ENCODE measurements at regions not wholly inside any gene's neighbourhood (a gene's known extent, or its start where the extent isn't known, plus 50 kb on each side); places are given as distances from the start of the nearest gene placed in this dataset.
A peak's percentile ranks its signal among the peaks of the same experiment; 100 is the strongest.

DNA sequence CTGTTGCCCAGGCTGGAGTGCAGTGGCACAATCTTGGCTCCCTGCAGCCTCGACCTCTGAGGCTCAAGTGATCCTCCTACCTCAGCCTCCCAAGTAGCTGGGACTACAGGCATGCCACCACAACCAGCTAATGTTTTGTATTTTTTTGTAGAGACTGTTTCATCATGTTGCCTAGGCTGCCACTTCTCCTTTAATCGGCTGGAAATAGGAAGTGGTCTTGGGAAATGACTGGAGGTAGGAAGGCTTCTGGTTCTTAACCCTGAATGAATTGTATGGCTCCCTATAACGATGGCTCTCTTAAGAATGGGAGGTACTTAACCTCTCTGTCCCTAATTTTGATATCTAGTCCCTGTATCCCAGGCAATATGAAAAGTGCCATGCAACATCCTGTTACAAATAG lies 113.9 kb upstream of the USP15 start:
- Mint-ChIP-seq H3K36me3 (ENCODE audit: low read depth) (no peaks in the 10 kb centered on the region), H3K4me1 (ENCODE audit: low read depth) (no peaks in the 10 kb centered on the region), H3K9me3 (no peaks in the 10 kb centered on the region), H3K27me3 (no peaks in the 10 kb centered on the region), H3K4me3 (no peak overlapping the region), H3K27ac (no peak overlapping the region)
- DNase-seq = peak in 2 of 14 experiments; percentile 1 to 8
- no peak for ATAC-seq (ENCODE audit: poor library complexity)
- ChIA-PET CTCF (no interaction called here), POLR2A (no interaction called here)
- no peaks in the 10 kb centered on the region for H3K36me3 ChIP-seq (ENCODE audit: insufficient read depth, low read length)
- H3K27ac ChIP-seq (ENCODE audit: low read depth in 1 of 2, low read length in 2 of 2) = no peak overlapping the region
- TF ChIP-seq, protein P1, sequence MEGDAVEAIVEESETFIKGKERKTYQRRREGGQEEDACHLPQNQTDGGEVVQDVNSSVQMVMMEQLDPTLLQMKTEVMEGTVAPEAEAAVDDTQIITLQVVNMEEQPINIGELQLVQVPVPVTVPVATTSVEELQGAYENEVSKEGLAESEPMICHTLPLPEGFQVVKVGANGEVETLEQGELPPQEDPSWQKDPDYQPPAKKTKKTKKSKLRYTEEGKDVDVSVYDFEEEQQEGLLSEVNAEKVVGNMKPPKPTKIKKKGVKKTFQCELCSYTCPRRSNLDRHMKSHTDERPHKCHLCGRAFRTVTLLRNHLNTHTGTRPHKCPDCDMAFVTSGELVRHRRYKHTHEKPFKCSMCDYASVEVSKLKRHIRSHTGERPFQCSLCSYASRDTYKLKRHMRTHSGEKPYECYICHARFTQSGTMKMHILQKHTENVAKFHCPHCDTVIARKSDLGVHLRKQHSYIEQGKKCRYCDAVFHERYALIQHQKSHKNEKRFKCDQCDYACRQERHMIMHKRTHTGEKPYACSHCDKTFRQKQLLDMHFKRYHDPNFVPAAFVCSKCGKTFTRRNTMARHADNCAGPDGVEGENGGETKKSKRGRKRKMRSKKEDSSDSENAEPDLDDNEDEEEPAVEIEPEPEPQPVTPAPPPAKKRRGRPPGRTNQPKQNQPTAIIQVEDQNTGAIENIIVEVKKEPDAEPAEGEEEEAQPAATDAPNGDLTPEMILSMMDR (IDR thresholded peaks at IDR 0.05) = no peak
- H3K9me3 ChIP-seq (ENCODE audit: control insufficient read depth in 1 of 2, insufficient read depth in 1 of 2, low read length in 2 of 2) = no peaks in the 10 kb centered on the region
- no peaks in the 10 kb centered on the region for H3K27me3 ChIP-seq (ENCODE audit: control insufficient read depth in 1 of 2, insufficient read depth in 2 of 2, low read length in 2 of 2)
- H3K4me1 ChIP-seq (ENCODE audit: insufficient read depth, low read length) = no peaks in the 10 kb centered on the region
- H3K4me3 ChIP-seq (ENCODE audit: low read length) = no peak overlapping the region
- intact Hi-C loops (cut with DNase I, micrococcal nuclease) = no loop called here

DNA sequence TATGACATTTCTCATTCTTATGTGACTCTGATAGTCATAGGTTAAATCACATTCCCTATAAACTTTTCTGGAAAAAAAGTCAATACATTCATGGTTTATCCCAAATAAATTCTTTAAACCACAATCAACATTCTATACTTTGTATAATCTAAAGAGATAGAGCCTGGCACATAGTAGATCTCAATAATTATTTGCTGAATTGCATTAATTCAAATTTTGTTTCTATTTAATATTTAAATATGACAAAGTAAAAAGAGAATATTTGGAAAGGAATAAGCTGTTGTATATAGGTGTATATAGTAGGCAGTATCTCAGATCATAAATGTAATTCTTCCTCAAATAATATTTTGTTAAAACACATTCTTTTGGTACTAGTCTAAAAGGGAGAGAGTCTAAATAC lies 102.2 kb upstream of the USP15 start:
- Histone ChIP-seq H3K4me3 (ENCODE audit: low read length) (no peak overlapping the region), H3K27ac (ENCODE audit: low read depth in 1 of 2, low read length in 2 of 2) (no peak overlapping the region), H3K9me3 (ENCODE audit: control insufficient read depth in 1 of 2, insufficient read depth in 1 of 2, low read length in 2 of 2) (no peaks in the 10 kb centered on the region), H3K36me3 (ENCODE audit: insufficient read depth, low read length) (no peaks in the 10 kb centered on the region), H3K4me1 (ENCODE audit: insufficient read depth, low read length) (peaks cover 6% of the 10 kb centered on the region), H3K27me3 (ENCODE audit: control insufficient read depth in 1 of 2, insufficient read depth in 2 of 2, low read length in 2 of 2) (no peaks in the 10 kb centered on the region)
- CTCF ChIA-PET = no interaction called here
- intact Hi-C loops (cut with DNase I, micrococcal nuclease) = no loop called here
- Mint-ChIP-seq H3K9me3 (no peaks in the 10 kb centered on the region), H3K36me3 (ENCODE audit: low read depth) (no peaks in the 10 kb centered on the region), H3K27me3 (no peaks in the 10 kb centered on the region), H3K27ac (peak overlapping the region; percentile 52), H3K4me1 (ENCODE audit: low read depth) (peaks cover 44% of the 10 kb centered on the region), H3K4me3 (no peak overlapping the region)
- POLR2A ChIA-PET = no interaction called here
- no peak for ATAC-seq (ENCODE audit: poor library complexity)
- DNase-seq = no peak
- TF ChIP-seq, protein P1 (IDR thresholded peaks at IDR 0.05) = no peak

GRCh38 chr12:62158461-62159360 lies 101.5 kb upstream of the USP15 start:
- H3K4me1 ChIP-seq (ENCODE audit: insufficient read depth, low read length) = peaks cover 6% of the 10 kb centered on the region
- Mint-ChIP-seq H3K27ac (peak overlapping the region; percentile 52), H3K9me3 (no peaks in the 10 kb centered on the region), H3K4me1 (ENCODE audit: low read depth) (peaks cover 45% of the 10 kb centered on the region), H3K36me3 (ENCODE audit: low read depth) (no peaks in the 10 kb centered on the region), H3K4me3 (peak overlapping the region; percentile 12), H3K27me3 (no peaks in the 10 kb centered on the region)
- ATAC-seq (ENCODE audit: poor library complexity) = peak; percentile 85
- TF ChIP-seq, protein P1 (IDR thresholded peaks at IDR 0.05) = no peak
- ChIA-PET CTCF (no interaction called here), POLR2A (interaction anchor here (1.0 to 1.5 kb wide), 5 partner anchors 9 to 101 kb away, joined by 3 to 7 read pairs (median 4); partner anchors contain the start of gene USP15)
- no peaks in the 10 kb centered on the region for H3K27me3 ChIP-seq (ENCODE audit: control insufficient read depth in 1 of 2, insufficient read depth in 2 of 2, low read length in 2 of 2)
- no peak overlapping the region for H3K4me3 ChIP-seq (ENCODE audit: low read length)
- H3K36me3 ChIP-seq (ENCODE audit: insufficient read depth, low read length) = no peaks in the 10 kb centered on the region
- DNase-seq = peak in 5 of 14 experiments; percentile 3 to 55 (median 28)
- H3K27ac ChIP-seq (ENCODE audit: low read depth in 1 of 2, low read length in 2 of 2) = no peak overlapping the region
- H3K9me3 ChIP-seq (ENCODE audit: control insufficient read depth in 1 of 2, insufficient read depth in 1 of 2, low read length in 2 of 2) = no peaks in the 10 kb centered on the region
- intact Hi-C loops (cut with DNase I, micrococcal nuclease) = no loop called here
